ENCODE measurements at regions not wholly inside any gene's neighbourhood (a gene's known extent, or its start where the extent isn't known, plus 50 kb on each side); places are given as distances from the start of the nearest gene placed in this dataset.

DNA sequence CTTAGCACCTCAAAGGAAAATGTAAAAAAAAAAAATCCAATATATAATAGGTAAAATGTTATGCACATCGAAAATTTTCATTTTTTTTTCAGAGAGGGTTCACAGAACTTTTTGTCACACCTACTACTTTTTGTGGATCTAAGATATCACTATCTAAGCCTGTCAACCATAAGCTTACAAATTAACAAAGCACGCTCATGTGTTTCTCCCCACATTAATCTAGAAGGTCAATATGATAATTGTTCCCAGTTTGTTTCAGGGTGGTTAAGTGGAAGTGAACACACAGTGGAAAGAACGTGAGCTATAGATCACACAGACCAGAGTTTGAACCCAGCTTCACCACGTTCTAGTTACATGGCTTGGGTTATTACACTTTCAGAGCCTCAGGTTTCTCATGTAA lies 78.6 kb upstream of the ROBO2 start:
- H3K27me3 ChIP-seq = no peaks in the 10 kb centered on the region
- H3K4me3 ChIP-seq = no peak overlapping the region
- H3K36me3 ChIP-seq = no peaks in the 10 kb centered on the region
- WGBS, 5 donors = 24 to 44% (median 39%) methylated on average over 4 of the region's 4 CpGs
- TF ChIP-seq POLR2AphosphoS5 (IDR thresholded peaks at IDR 0.05) = no peak
- intact Hi-C loops (cut with DNase I; ENCODE audit: low total_unique reads) = no loop called here
- H3K4me1 ChIP-seq = no peaks in the 10 kb centered on the region
- no peaks in the 10 kb centered on the region for H3K9me3 ChIP-seq
- DNase-seq = peak in 1 of 2 donors; percentile 28
- H3K27ac ChIP-seq = no peak overlapping the region

- DNase-seq = no peak
- H3K27ac ChIP-seq = no peak overlapping the region
- intact Hi-C loops (cut with DNase I; ENCODE audit: low total_unique reads) = no loop called here
Measured at GRCh38 chr3:76965122-76965725, 74.7 kb upstream of the ROBO2 start.

DNA sequence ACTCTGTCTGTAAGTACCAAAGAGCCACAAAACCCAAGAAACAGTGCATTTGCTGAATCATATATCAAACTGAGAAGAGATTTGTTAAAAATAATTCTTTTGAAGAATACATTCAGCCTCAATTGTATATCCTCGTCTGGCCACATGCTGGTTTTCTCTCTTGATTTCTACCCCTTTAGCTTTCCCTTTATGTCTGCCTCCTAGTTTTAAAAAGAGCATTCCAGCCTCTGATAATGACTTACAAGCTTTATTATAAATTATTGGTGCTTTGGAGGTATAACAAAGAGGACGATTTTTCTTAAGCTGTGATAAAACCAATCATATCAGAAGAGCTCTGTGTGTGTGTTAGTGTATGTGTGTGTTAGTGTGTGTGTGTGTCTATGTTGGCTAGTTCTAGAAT lies 70.4 kb upstream of the ROBO2 start:
- intact Hi-C loops (cut with DNase I; ENCODE audit: low total_unique reads) = no loop called here
- TF ChIP-seq EP300 (IDR thresholded peaks at IDR 0.05) (no peak), POLR2A (IDR thresholded peaks at IDR 0.05) (no peak), POLR2AphosphoS5 (IDR thresholded peaks at IDR 0.05) (no peak)
- TF ChIP-seq, protein P1, sequence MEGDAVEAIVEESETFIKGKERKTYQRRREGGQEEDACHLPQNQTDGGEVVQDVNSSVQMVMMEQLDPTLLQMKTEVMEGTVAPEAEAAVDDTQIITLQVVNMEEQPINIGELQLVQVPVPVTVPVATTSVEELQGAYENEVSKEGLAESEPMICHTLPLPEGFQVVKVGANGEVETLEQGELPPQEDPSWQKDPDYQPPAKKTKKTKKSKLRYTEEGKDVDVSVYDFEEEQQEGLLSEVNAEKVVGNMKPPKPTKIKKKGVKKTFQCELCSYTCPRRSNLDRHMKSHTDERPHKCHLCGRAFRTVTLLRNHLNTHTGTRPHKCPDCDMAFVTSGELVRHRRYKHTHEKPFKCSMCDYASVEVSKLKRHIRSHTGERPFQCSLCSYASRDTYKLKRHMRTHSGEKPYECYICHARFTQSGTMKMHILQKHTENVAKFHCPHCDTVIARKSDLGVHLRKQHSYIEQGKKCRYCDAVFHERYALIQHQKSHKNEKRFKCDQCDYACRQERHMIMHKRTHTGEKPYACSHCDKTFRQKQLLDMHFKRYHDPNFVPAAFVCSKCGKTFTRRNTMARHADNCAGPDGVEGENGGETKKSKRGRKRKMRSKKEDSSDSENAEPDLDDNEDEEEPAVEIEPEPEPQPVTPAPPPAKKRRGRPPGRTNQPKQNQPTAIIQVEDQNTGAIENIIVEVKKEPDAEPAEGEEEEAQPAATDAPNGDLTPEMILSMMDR (IDR thresholded peaks at IDR 0.05) = no peak
- Histone ChIP-seq H3K4me1 (no peaks in the 10 kb centered on the region), H3K4me3 (no peak overlapping the region), H3K36me3 (no peaks in the 10 kb centered on the region), H3K9me3 (no peaks in the 10 kb centered on the region), H3K27ac (no peak overlapping the region), H3K27me3 (no peaks in the 10 kb centered on the region)
- DNase-seq = no peak
- 53 to 68% (median 60%) methylated on average over 2 of the region's 2 CpGs for WGBS, 5 donors

More at GRCh38 chr3:76965122-76965725, 74.7 kb upstream of the ROBO2 start:
- TF ChIP-seq POLR2A (IDR thresholded peaks at IDR 0.05) = no peak
- TF ChIP-seq POLR2AphosphoS5 (IDR thresholded peaks at IDR 0.05) = no peak
- TF ChIP-seq EP300 (IDR thresholded peaks at IDR 0.05) = no peak
- TF ChIP-seq, protein P1 (IDR thresholded peaks at IDR 0.05) = no peak
- H3K4me3 ChIP-seq = no peak overlapping the region
- H3K36me3 ChIP-seq = no peaks in the 10 kb centered on the region
- no peaks in the 10 kb centered on the region for H3K27me3 ChIP-seq
- WGBS, 5 donors = 75 to 85% (median 81%) methylated on average over 4 of the region's 4 CpGs
- H3K4me1 ChIP-seq = no peaks in the 10 kb centered on the region
- no peaks in the 10 kb centered on the region for H3K9me3 ChIP-seq

GRCh38 chr3:76969996-76970615 lies 69.8 kb upstream of the ROBO2 start:
- 71 to 83% (median 77%) methylated on average over 4 of the region's 4 CpGs for WGBS, 5 donors
- H3K27me3 ChIP-seq = no peaks in the 10 kb centered on the region
- H3K4me1 ChIP-seq = no peaks in the 10 kb centered on the region
- intact Hi-C loops (cut with DNase I; ENCODE audit: low total_unique reads) = no loop called here
- TF ChIP-seq POLR2A (IDR thresholded peaks at IDR 0.05) (no peak), EP300 (IDR thresholded peaks at IDR 0.05) (no peak), POLR2AphosphoS5 (IDR thresholded peaks at IDR 0.05) (no peak)
- TF ChIP-seq, protein P1 (IDR thresholded peaks at IDR 0.05) = no peak
- no peak overlapping the region for H3K4me3 ChIP-seq
- H3K36me3 ChIP-seq = no peaks in the 10 kb centered on the region
- DNase-seq = no peak
- H3K9me3 ChIP-seq = no peaks in the 10 kb centered on the region
- H3K27ac ChIP-seq = no peak overlapping the region

Measured in stomach (tissue), 8 donors.